C4-2B (cell line): ENCODE measurements at regions not wholly inside any gene's neighbourhood (a gene's known extent, or its start where the extent isn't known, plus 50 kb on each side); places are given as distances from the start of the nearest gene placed in this dataset.

ENCODE experiments used
- H3K27ac ChIP-seq: fragments of 450-650 bp; 2 replicates; pipeline ENCODE4 v1.5.1; 2017
- ZFX ChIP-seq: fragments of 450-650 bp; IDR thresholded peaks from 2 replicates; pipeline ENCODE4 v1.6.1; 2017
- TF ChIP-seq, protein P1 (sequence below): fragments of 450-650 bp; conservative IDR thresholded peaks from 2 replicates; pipeline ENCODE4 v1.5.1; 2017; ENCODE audit warnings: mild to moderate bottlenecking

DNA sequence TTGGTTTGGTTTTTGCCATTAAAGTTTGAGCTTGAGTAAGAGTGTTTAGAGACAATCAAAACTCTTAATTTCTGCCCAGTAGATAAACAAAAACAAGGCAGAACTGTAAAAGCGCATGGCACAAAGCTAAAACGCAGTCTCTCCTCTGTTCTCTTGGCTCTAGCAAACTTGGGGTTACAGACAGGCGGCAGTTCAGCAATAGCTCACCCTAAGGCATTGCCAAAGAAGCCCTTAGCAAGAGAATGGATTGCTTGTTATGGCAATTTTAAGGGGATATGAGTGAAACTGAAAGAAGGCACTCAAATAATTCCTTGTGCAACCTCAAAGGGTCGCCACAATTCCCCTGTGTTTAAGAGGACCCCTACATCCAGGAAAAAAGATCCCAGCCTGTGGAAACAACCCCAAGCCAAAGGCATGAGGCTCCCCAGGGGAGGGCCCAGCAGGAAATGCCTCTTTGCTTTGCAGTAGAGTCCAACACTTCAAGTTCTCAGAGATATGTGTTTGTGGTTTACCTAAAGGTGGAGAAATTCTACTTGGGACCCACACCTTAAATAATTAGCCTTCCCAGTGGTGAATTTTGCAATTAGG, 317.0 kb upstream of the MPDZ start:
- TF ChIP-seq ZFX, result no peak
- TF ChIP-seq, protein P1, sequence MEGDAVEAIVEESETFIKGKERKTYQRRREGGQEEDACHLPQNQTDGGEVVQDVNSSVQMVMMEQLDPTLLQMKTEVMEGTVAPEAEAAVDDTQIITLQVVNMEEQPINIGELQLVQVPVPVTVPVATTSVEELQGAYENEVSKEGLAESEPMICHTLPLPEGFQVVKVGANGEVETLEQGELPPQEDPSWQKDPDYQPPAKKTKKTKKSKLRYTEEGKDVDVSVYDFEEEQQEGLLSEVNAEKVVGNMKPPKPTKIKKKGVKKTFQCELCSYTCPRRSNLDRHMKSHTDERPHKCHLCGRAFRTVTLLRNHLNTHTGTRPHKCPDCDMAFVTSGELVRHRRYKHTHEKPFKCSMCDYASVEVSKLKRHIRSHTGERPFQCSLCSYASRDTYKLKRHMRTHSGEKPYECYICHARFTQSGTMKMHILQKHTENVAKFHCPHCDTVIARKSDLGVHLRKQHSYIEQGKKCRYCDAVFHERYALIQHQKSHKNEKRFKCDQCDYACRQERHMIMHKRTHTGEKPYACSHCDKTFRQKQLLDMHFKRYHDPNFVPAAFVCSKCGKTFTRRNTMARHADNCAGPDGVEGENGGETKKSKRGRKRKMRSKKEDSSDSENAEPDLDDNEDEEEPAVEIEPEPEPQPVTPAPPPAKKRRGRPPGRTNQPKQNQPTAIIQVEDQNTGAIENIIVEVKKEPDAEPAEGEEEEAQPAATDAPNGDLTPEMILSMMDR, result no peak
- H3K27ac ChIP-seq, result no peak overlapping the region

- TF ChIP-seq ZFX, result no peak
- TF ChIP-seq, protein P1, result no peak
Measured at GRCh38 chr9:13590996-13591395, 311.5 kb upstream of the MPDZ start.

GRCh38 chr9:13589034-13589737, 309.7 kb upstream of the MPDZ start:
- no peak for TF ChIP-seq ZFX
- TF ChIP-seq, protein P1, result no peak
- H3K27ac ChIP-seq, result no peak overlapping the region

More at GRCh38 chr9:13590996-13591395, 311.5 kb upstream of the MPDZ start:
- no peak overlapping the region for H3K27ac ChIP-seq

DNA sequence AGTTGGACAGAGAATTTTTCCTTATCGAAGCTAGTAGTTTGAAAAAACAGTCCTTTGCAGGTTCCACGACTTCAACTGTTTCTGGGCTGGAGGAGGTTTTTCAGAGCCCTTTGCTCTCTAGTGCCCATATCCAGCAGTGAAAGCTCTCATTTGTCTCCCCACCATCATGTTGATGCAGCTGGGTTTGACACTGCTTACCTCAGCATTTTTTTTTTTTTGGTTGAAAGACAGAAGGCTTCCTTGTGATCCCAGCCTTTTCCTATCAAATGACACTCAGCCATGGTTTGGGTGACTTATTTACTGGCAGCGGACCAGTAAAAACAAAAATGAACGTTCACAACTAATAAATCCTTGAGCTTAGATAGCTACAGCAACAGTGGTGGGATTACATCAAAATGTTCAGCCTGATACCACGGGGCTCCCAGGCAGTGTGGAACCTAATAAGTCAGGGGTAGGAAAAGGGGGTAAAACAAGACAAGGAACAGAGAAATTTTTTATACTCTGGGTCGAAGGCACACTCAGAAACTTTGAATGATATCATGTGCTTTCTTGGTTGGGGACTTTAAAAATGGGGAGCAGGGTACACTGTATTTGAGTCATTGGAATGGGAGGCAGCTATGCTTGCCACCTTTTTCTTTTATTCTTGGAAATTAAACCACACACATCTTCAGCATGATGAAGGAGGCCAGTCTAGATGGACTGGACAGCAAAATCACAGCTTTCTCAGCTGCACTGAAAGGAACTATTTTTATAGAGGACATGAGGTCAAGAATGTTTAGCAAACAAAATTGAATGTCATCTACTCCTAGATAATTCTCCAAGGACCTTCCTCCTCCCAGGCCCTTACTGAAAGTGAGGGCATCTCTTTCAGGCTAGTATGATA, 308.9 kb upstream of the MPDZ start:
- TF ChIP-seq, protein P1, result no peak
- no peak for TF ChIP-seq ZFX
- peak overlapping the region; percentile 65 for H3K27ac ChIP-seq

GRCh38 chr9:13587571-13587970, 308.1 kb upstream of the MPDZ start:
- peak overlapping the region; percentile 65 for H3K27ac ChIP-seq
- no peak for TF ChIP-seq ZFX
- TF ChIP-seq, protein P1, result no peak

DNA sequence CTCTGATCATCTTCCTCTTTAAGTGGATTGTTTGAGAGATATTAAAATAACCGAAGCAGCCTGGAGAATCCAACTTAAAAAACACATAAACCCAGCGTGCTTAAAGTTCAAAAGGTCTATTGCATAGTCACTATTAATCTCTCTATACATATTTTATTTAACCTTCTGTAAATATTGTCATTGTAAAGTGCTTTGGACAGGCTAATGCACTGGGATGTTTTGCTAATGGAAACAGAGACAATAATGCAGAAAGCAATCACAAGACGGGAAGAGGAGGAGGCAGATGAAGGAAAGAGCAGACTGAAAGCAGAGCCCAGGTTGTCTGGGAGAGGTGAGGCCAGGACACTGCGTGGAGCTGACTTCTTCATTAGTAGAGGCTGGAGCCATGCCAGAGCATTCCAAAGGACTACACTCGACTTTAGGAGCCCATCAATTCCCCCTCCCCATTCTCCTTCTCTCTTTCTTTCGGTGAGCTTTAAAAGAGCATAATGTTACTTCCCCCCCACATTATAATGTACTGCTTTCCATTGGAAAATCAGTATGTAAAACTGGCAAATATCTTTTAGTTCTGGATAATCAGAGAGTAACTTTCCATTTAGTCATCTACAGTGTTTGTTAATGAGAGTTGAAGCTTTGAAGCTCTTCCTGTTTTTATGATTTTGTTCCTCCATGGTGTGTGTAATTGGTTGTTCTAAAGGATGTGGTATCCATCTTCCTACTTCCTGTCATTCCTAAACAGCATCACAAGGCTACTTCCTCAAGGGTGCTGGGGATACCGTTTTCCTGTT, 307.3 kb upstream of the MPDZ start:
- TF ChIP-seq ZFX, result no peak
- TF ChIP-seq, protein P1, result no peak
- H3K27ac ChIP-seq, result peak overlapping the region; percentile 65
